Fibroblast of pulmonary artery (primary cell): ENCODE measurements at regions not wholly inside any gene's neighbourhood (a gene's known extent, or its start where the extent isn't known, plus 50 kb on each side); places are given as distances from the start of the nearest gene placed in this dataset.
"Not testable (repeated sequence)": the region's sequence is repeated elsewhere in the genome, so short reads cannot be mapped to it uniquely, and the experiment has no call there.

Experiments
- DNase-seq: peaks from one replicate; pipeline ENCODE4 v3.0.0-alpha.2; 2010; ENCODE audit warnings: low read depth
- H3K4me3 ChIP-seq: replicated peaks from 2 replicates; pipeline ENCODE4 v1.5.1; 2011; ENCODE audit warnings: low read depth, mild to moderate bottlenecking, control low read depth, low read length, moderate library complexity
- TF ChIP-seq, protein P1 (sequence below): IDR thresholded peaks from 2 replicates; pipeline ENCODE4 v1.5.1; 2011; ENCODE audit warnings: mild to moderate bottlenecking, control low read depth, low read length, inconsistent platforms; ENCODE audit errors: missing control alignments

GRCh38 chr1:34369701-34370455 lies 193.2 kb downstream of the C1orf94 start:
- no peak overlapping the region for H3K4me3 ChIP-seq
- no peak for DNase-seq
- TF ChIP-seq, protein P1, sequence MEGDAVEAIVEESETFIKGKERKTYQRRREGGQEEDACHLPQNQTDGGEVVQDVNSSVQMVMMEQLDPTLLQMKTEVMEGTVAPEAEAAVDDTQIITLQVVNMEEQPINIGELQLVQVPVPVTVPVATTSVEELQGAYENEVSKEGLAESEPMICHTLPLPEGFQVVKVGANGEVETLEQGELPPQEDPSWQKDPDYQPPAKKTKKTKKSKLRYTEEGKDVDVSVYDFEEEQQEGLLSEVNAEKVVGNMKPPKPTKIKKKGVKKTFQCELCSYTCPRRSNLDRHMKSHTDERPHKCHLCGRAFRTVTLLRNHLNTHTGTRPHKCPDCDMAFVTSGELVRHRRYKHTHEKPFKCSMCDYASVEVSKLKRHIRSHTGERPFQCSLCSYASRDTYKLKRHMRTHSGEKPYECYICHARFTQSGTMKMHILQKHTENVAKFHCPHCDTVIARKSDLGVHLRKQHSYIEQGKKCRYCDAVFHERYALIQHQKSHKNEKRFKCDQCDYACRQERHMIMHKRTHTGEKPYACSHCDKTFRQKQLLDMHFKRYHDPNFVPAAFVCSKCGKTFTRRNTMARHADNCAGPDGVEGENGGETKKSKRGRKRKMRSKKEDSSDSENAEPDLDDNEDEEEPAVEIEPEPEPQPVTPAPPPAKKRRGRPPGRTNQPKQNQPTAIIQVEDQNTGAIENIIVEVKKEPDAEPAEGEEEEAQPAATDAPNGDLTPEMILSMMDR, result no peak

- no peak for DNase-seq
- H3K4me3 ChIP-seq, result no peak overlapping the region
- TF ChIP-seq, protein P1, result no peak
Measured at GRCh38 chr1:34370748-34371147, 194.0 kb downstream of the C1orf94 start.

- H3K4me3 ChIP-seq, DNase-seq: not testable (repeated sequence)
Measured at GRCh38 chr1:34371179-34371578, 194.5 kb downstream of the C1orf94 start.

GRCh38 chr1:34371829-34372532 lies 195.3 kb downstream of the C1orf94 start:
- TF ChIP-seq, protein P1, result no peak
- H3K4me3 ChIP-seq, result no peak overlapping the region
- DNase-seq, result no peak

DNA sequence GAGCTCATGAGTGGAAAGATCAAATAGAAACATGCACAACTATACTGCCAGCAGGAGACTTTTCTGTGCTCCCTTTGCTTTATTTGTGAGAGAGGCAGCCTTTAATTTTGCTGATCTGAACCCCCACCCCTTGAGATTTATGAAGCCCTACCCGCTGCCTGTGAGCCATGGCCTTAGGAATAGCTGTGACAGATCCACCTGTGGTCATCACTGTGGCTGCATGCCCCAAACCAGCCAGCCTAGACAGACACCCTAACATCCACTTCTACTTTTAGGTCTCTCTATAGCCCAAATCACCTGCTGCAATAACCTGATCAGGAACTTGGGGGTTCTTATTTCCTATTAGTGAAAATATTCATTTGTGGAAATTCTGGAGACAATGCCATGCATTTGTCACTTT lies 196.2 kb downstream of the C1orf94 start:
- no peak for DNase-seq
- TF ChIP-seq, protein P1, result no peak
- H3K4me3 ChIP-seq, result no peak overlapping the region

DNA sequence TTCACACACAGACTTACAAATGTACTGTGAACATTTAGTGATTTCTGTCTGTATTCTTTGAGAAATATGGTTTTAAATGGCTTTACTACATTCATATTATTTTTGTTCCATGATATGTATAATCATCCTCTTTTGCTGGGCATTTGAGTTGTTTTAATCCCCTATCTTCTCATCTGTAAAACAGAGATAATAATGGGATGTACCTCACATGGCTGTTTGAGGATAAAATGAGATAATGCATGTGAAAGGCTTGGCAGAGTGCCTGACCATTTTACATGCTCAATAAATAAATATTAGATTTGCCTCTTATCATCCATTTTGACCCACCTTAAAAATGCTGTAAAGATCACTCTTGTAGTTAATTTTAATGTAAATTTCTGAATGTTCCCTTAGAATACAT lies 197.2 kb downstream of the C1orf94 start:
- H3K4me3 ChIP-seq, result no peak overlapping the region
- DNase-seq, result no peak
- TF ChIP-seq, protein P1, result no peak

DNA sequence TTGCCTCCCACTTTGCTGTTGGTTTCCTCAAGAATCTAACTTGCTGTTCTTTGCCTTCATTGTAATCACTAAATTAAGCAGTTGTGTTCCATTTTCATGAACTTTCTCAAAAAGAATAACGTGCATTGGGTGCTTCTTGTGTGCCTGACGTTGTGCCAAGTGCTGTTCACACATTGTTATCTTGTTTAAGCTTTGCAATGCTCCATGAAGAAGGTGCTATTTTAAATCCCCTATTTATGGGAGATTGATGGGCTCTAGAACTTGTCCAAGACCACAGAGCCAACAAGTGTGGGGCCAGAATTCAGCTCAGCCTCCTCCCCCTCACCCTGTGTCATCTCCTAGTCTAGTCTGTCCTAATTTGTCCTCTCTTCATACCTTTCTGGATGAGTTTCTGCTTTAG lies 199.8 kb downstream of the C1orf94 start:
- H3K4me3 ChIP-seq, result no peak overlapping the region
- TF ChIP-seq, protein P1, result no peak
- no peak for DNase-seq
